ENCODE measurements at regions not wholly inside any gene's neighbourhood (a gene's known extent, or its start where the extent isn't known, plus 50 kb on each side); places are given as distances from the start of the nearest gene placed in this dataset.

DNA sequence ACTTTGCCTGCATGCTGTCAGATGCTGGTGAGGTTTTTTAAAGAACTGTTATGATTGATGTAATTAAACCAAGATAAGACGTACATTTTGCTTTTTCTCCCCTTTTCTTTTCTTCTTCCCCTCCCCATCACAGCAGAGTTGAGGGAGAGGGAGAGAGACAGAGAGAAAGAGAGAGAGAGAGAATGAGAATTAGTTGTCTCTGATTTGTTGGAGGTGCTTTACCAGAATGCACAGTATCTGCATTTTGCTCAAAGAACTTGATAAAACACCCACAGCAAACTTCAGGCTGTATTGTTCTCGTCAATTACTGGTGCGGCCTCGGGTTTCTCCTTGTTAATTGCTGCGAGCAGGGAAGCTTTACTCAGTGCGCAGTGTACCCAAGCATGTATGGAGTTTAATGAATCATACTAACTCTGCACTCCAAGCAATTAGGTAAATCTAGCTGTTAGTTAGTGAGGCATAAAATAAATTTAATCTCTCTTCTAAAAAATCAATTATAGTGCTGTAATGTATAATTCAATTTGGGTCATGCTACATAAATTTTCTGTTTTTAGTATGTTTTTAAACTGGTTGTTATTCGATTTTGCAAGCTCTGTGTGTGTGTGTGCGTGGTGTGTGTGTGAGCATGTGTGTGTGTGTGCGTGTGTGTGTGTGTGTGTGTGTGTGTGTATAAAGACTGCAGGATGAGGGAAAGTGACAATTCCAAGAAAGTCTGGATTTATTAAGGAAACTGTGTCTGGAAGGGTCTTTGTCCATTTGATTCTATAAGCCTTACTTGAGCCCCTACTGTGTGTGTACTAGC lies 273.4 kb downstream of the TLE3 start:
- no peak overlapping the region for H3K4me3 ChIP-seq (ENCODE audit: low read depth, low read length)
- no peak for DNase-seq (ENCODE audit: low read depth)
- TF ChIP-seq, protein P1, sequence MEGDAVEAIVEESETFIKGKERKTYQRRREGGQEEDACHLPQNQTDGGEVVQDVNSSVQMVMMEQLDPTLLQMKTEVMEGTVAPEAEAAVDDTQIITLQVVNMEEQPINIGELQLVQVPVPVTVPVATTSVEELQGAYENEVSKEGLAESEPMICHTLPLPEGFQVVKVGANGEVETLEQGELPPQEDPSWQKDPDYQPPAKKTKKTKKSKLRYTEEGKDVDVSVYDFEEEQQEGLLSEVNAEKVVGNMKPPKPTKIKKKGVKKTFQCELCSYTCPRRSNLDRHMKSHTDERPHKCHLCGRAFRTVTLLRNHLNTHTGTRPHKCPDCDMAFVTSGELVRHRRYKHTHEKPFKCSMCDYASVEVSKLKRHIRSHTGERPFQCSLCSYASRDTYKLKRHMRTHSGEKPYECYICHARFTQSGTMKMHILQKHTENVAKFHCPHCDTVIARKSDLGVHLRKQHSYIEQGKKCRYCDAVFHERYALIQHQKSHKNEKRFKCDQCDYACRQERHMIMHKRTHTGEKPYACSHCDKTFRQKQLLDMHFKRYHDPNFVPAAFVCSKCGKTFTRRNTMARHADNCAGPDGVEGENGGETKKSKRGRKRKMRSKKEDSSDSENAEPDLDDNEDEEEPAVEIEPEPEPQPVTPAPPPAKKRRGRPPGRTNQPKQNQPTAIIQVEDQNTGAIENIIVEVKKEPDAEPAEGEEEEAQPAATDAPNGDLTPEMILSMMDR (IDR thresholded peaks at IDR 0.05; ENCODE audit: control insufficient read depth, extremely low read depth, insufficient read depth): no peak

DNA sequence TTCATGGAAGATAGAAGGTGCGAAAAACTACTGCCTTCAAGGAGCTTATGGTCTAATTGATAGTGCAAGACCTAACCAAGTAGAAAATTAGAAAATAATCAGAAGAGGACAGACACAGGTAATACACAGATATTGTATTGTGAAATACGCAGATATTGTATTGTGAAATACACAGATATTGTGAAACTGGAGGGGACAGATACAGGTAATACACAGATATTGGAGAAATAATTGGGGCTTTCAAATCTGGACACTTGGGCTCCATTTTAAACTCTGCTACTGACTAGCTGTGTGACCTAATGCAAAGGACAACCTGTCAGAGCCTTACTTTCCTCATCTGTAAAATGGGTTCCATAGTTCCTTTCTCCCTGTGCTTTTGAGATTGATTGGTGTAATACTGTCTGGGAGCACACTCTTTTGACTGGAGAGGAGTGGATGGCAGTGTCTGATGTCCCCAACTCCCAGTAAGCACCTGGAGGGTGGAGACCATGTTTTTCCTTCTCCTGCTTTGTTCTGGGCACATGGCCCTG lies 272.8 kb downstream of the TLE3 start:
- TF ChIP-seq, protein P1 (IDR thresholded peaks at IDR 0.05; ENCODE audit: control insufficient read depth, extremely low read depth, insufficient read depth): no peak
- DNase-seq (ENCODE audit: low read depth): no peak
- no peak overlapping the region for H3K4me3 ChIP-seq (ENCODE audit: low read depth, low read length)

DNA sequence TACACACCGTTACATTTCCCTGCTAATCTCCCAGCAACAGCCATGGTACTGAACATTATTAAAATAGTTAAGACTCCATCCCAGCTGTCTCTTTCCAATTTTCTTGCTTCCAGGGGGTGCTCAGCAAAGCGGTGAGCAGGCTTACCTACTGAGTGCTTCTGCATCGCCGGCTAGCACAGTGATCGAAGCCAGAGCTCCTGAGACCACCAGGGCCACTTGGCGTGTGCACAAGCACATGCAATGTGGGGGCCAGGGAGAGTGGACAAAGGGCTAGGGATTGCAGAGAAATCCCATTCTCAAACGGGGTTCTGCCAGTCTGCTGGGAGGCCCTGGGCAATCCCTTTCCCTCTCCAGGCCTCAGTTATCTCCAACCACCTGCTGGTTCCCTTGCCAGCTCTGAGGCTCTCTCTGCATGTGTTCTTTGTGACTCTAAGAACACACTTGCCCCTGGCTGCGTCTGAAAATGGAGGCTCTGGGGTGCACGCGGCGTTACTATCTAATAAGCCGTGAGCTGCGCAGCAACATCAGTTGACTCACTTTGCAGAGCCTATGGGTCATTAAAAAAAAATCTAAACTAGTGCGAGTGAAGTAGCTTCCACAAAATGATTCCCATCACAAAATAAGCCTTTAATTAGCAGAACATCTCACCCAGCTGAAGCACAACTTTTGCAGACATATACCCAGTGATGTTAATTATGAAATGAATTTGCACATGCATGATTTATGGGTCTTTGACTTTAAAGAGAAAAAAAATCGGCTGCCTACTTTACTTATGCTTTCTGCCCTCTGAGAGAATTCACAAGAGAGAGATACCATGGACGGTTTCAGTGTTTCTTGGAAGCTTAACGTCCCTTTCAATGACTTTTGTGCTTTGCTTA lies 271.5 kb downstream of the TLE3 start:
- DNase-seq (ENCODE audit: low read depth): no peak
- TF ChIP-seq, protein P1 (IDR thresholded peaks at IDR 0.05; ENCODE audit: control insufficient read depth, extremely low read depth, insufficient read depth): no peak

DNA sequence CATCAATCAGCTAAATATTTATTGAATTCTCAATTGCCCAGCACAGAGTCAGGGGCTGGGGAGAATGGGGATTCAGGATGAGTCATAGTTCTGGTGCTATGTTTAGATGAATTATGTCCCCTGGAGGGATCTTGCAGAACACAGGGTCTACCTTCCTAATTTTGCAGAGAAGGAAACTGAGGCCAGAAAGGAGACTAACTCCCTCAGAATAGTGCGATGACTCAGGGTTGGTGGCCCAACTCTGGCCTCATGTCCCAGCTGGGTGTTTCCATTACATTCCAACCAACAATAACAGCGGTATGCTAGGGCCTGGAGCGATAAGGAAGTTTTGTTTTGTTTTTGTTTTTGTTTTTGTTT lies 270.9 kb downstream of the TLE3 start:
- no peak overlapping the region for H3K4me3 ChIP-seq (ENCODE audit: low read depth, low read length)
- TF ChIP-seq, protein P1 (IDR thresholded peaks at IDR 0.05; ENCODE audit: control insufficient read depth, extremely low read depth, insufficient read depth): no peak
- no peak for DNase-seq (ENCODE audit: low read depth)

More for the DNA sequence above, 271.5 kb downstream of the TLE3 start:
- no peak overlapping the region for H3K4me3 ChIP-seq (ENCODE audit: low read depth, low read length)

DNA sequence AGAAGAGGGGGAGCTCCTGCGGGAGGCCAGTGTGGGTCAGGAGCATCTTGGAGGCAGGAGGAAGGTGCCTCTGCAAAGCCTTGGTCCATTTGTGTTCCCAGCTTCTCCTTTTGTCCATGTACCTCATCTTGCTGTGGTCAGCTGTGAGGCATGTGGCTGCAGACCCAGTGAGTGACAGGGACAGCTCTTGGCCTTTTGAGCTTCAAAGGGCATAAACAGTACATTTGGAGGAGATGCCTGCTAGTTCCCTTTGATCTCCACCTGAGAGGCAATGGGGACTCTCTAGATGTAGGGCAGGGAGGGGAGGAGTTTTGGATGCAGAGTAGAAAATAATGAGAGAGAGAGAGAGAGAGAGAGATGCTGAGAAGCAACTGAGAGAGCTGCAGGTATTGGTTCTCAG lies 270.0 kb downstream of the TLE3 start:
- H3K4me3 ChIP-seq (ENCODE audit: low read depth, low read length): no peak overlapping the region
- TF ChIP-seq, protein P1 (IDR thresholded peaks at IDR 0.05; ENCODE audit: control insufficient read depth, extremely low read depth, insufficient read depth): no peak
- no peak for DNase-seq (ENCODE audit: low read depth)

DNA sequence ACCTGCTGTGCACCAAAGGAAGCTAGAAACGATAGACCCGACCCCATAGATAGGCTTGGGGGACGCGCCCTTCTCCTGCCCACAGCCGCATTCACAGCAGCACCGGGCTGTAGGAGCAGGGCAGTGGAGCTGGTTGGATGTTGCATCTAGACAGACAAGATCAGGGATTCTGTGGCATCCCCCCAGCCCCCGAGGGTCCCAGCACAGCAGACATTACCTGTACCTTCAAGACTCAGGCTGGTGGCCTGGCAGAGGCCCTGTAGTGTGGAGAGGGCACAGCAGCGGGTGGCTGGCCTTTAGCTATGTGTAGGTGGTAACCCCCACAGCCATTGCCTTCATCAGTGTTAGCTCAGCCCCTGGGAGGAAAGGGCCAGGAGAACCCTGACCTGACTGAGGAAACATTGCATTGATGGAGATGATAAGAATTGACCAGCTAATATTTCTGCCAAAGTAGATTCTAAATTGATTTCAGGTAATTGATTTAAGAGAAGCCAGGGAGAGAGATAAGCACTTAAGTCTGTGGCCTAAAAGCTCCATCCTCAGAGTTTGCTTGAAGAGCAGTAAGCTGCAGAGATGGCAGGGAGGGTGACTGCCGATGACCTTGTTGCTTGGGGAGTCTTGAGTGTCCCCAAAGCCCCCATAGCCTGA lies 269.4 kb downstream of the TLE3 start:
- DNase-seq (ENCODE audit: low read depth): no peak
- TF ChIP-seq, protein P1 (IDR thresholded peaks at IDR 0.05; ENCODE audit: control insufficient read depth, extremely low read depth, insufficient read depth): no peak
- H3K4me3 ChIP-seq (ENCODE audit: low read depth, low read length): no peak overlapping the region
